GM12891 (cell line): ENCODE measurements at regions not wholly inside any gene's neighbourhood (a gene's known extent, or its start where the extent isn't known, plus 50 kb on each side); places are given as distances from the start of the nearest gene placed in this dataset.

Source experiments
- DNase-seq: peaks from one replicate; pipeline ENCODE4 v3.0.0; 2011; ENCODE audit warnings: low spot score; ENCODE audit not compliant: insufficient read length
- FAIRE-seq: peaks from 2 replicates; lab custom pipeline; 2011; peaks lifted over from hg19 to GRCh38; lab: Jason Lieb, UNC
- PAX5 ChIP-seq: IDR thresholded peaks from 2 replicates; pipeline ENCODE4 v1.6.1; 2011; ENCODE audit warnings: low read length, moderate library complexity, mild to moderate bottlenecking; ENCODE audit not compliant: insufficient read depth, severe bottlenecking
- POLR2A ChIP-seq: IDR thresholded peaks from 2 replicates; pipeline ENCODE4 v1.6.1; 2011; ENCODE audit warnings: low read depth, low read length, control low read depth
- POLR2AphosphoS5 ChIP-seq: IDR thresholded peaks from 2 replicates; pipeline ENCODE4 v1.6.1; 2011; ENCODE audit warnings: low read depth, low read length, control low read depth
- POU2F2 ChIP-seq: IDR thresholded peaks from 2 replicates; pipeline ENCODE4 v1.6.1; 2011; ENCODE audit warnings: low read depth, mild to moderate bottlenecking, control low read depth, low read length, moderate library complexity
- SPI1 ChIP-seq: IDR thresholded peaks from 2 replicates; pipeline ENCODE4 v1.6.1; 2011; ENCODE audit warnings: low read depth, low read length, control low read depth
- TAF1 ChIP-seq: IDR thresholded peaks from 2 replicates; pipeline ENCODE4 v1.6.1; 2011; ENCODE audit warnings: low read depth, low read length, control low read depth

- FAIRE-seq = no peak
- TF ChIP-seq PAX5 = no peak
- no peak for TF ChIP-seq POLR2A
- no peak for TF ChIP-seq POLR2AphosphoS5
- no peak for DNase-seq
Observed at GRCh38 chr12:105451798-105452197, 121.3 kb downstream of the C12orf75 start.

GRCh38 chr12:105453316-105453715 lies 122.8 kb downstream of the C12orf75 start:
- FAIRE-seq = no peak
- no peak for DNase-seq
- TF ChIP-seq TAF1 (no peak), POU2F2 (no peak), POLR2A (no peak), PAX5 (no peak), SPI1 (no peak), POLR2AphosphoS5 (no peak)

- DNase-seq (no peak), FAIRE-seq (no peak)
Observed at GRCh38 chr12:105454688-105455087, 124.2 kb downstream of the C12orf75 start.

GRCh38 chr12:105455261-105455660 lies 124.8 kb downstream of the C12orf75 start:
- DNase-seq = no peak
- no peak for FAIRE-seq
- TF ChIP-seq TAF1 = no peak
- TF ChIP-seq POLR2A = no peak
- TF ChIP-seq POU2F2 = no peak
- no peak for TF ChIP-seq PAX5
- no peak for TF ChIP-seq POLR2AphosphoS5
- no peak for TF ChIP-seq SPI1

More at GRCh38 chr12:105454688-105455087, 124.2 kb downstream of the C12orf75 start:
- TF ChIP-seq POLR2AphosphoS5 = no peak
- TF ChIP-seq TAF1 = no peak
- no peak for TF ChIP-seq POU2F2
- no peak for TF ChIP-seq POLR2A
- TF ChIP-seq SPI1 = no peak
- TF ChIP-seq PAX5 = no peak

GRCh38 chr12:105457026-105457425 lies 126.5 kb downstream of the C12orf75 start:
- DNase-seq (no peak), FAIRE-seq (no peak)
- TF ChIP-seq POU2F2 (no peak), POLR2AphosphoS5 (no peak), POLR2A (no peak), PAX5 (no peak), TAF1 (no peak), SPI1 (no peak)

- TF ChIP-seq POLR2AphosphoS5 (no peak), POU2F2 (no peak), TAF1 (no peak), SPI1 (no peak), PAX5 (no peak), POLR2A (no peak)
- FAIRE-seq (no peak), DNase-seq (no peak)
Observed at GRCh38 chr12:105459760-105460330, 129.4 kb downstream of the C12orf75 start.

- DNase-seq (no peak), FAIRE-seq (no peak)
- TF ChIP-seq SPI1 = no peak
- TF ChIP-seq TAF1 = no peak
- no peak for TF ChIP-seq POU2F2
- TF ChIP-seq POLR2A = no peak
- no peak for TF ChIP-seq POLR2AphosphoS5
- TF ChIP-seq PAX5 = no peak
Observed at GRCh38 chr12:105461271-105461943, 130.9 kb downstream of the C12orf75 start.

- no peak for DNase-seq
- TF ChIP-seq POU2F2 (no peak), PAX5 (no peak), POLR2A (no peak), SPI1 (no peak)
- no peak for FAIRE-seq
Observed at GRCh38 chr12:105461944-105462762, 131.7 kb downstream of the C12orf75 start.

GRCh38 chr12:105462831-105463230 lies 132.3 kb downstream of the C12orf75 start:
- TF ChIP-seq POLR2AphosphoS5 = no peak
- no peak for TF ChIP-seq TAF1
- TF ChIP-seq POU2F2 = no peak
- TF ChIP-seq SPI1 = no peak
- no peak for TF ChIP-seq POLR2A
- no peak for TF ChIP-seq PAX5
- DNase-seq (no peak), FAIRE-seq (no peak)
